Adrenal gland (tissue), 5 donors: ENCODE measurements at regions not wholly inside any gene's neighbourhood (a gene's known extent, or its start where the extent isn't known, plus 50 kb on each side); places are given as distances from the start of the nearest gene placed in this dataset.

ENCODE experiments used
- CTCF ChIP-seq, 6 experiments: fragments of 450-650 bp in 4 of 6; fragments of 200-600 bp in 2 of 6; sonication (generic) in 1 of 6; IDR thresholded peaks; 1 replicate in 5 of 6; 2 replicates in 1 of 6; pipeline versions ENCODE4 v1.5.1 to v1.8.0; 2016 to 2021; ENCODE audit warnings: antibody characterized with exemption in 6 of 6, mild to moderate bottlenecking in 2 of 6, moderate library complexity in 1 of 6
- POLR2A ChIP-seq, 2 donors: fragments of 450-650 bp; IDR thresholded peaks; one replicate each; pipeline ENCODE4 v1.6.1; 2017; ENCODE audit warnings: antibody characterized with exemption in 2 of 2, mild to moderate bottlenecking in 2 of 2, moderate library complexity in 1 of 2
- donor health status: DM: no; HTN: no; CAD: no.

- TF ChIP-seq POLR2A (IDR thresholded peaks at IDR 0.05) (no peak), CTCF (IDR thresholded peaks at IDR 0.05) (no peak)
Measured at GRCh38 chr19:29421196-29421545, 104.6 kb upstream of the VSTM2B start.
